Thyroid gland (tissue), 4 donors: ENCODE measurements at regions not wholly inside any gene's neighbourhood (a gene's known extent, or its start where the extent isn't known, plus 50 kb on each side); places are given as distances from the start of the nearest gene placed in this dataset.

ENCODE experiments used
- POLR2A ChIP-seq, 2 donors: fragments of 450-650 bp; IDR thresholded peaks; one replicate each; pipeline ENCODE4 v1.6.1; 2017; ENCODE audit warnings: antibody characterized with exemption in 2 of 2, mild to moderate bottlenecking in 2 of 2, moderate library complexity in 1 of 2
- TF ChIP-seq, protein P1 (sequence below), 6 experiments: fragments of 200-600 bp in 3 of 6; fragments of 450-650 bp in 3 of 6; sonication (generic) in 3 of 6; IDR thresholded peaks; one replicate each; pipeline ENCODE4 v1.5.1; 2016 to 2019; ENCODE audit warnings: antibody characterized with exemption in 6 of 6, mild to moderate bottlenecking in 2 of 6, inconsistent platforms in 1 of 6, moderate library complexity in 1 of 6

GRCh38 chr4:171718069-171718468, 95.1 kb upstream of the GALNTL6 start:
- TF ChIP-seq, protein P1, sequence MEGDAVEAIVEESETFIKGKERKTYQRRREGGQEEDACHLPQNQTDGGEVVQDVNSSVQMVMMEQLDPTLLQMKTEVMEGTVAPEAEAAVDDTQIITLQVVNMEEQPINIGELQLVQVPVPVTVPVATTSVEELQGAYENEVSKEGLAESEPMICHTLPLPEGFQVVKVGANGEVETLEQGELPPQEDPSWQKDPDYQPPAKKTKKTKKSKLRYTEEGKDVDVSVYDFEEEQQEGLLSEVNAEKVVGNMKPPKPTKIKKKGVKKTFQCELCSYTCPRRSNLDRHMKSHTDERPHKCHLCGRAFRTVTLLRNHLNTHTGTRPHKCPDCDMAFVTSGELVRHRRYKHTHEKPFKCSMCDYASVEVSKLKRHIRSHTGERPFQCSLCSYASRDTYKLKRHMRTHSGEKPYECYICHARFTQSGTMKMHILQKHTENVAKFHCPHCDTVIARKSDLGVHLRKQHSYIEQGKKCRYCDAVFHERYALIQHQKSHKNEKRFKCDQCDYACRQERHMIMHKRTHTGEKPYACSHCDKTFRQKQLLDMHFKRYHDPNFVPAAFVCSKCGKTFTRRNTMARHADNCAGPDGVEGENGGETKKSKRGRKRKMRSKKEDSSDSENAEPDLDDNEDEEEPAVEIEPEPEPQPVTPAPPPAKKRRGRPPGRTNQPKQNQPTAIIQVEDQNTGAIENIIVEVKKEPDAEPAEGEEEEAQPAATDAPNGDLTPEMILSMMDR (IDR thresholded peaks at IDR 0.05), result no peak
- TF ChIP-seq POLR2A (IDR thresholded peaks at IDR 0.05), result no peak
